Germinal center (tissue), 1 donor: ENCODE measurements at regions not wholly inside any gene's neighbourhood (a gene's known extent, or its start where the extent isn't known, plus 50 kb on each side); places are given as distances from the start of the nearest gene placed in this dataset.
"Not testable (repeated sequence)": the region's sequence is repeated elsewhere in the genome, so short reads cannot be mapped to it uniquely, and the experiment has no call there.

Experiments
- DNase-seq: peaks from one replicate; pipeline ENCODE4 v3.0.0; 2012; ENCODE audit warnings: mixed read lengths, low spot score

DNA sequence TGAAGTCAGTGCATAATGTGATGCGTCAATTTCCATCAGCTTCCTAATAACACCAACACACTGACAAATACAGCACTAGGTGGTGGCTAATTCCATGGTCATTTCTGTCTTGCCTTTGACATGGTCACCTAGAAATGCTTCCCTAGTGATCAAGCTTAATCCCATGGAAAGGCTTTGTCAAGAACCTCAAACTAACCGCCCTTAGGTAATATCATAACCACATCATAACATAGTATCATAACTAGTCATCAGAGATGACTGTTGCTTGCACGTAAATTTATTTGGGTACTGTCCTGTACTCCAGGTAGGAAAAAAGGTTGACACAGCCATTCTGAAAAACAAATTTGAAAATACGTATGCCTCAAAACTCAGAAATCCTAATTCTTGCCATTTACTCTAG, 471.8 kb downstream of the IRS1 start:
- DNase-seq, result no peak

DNA sequence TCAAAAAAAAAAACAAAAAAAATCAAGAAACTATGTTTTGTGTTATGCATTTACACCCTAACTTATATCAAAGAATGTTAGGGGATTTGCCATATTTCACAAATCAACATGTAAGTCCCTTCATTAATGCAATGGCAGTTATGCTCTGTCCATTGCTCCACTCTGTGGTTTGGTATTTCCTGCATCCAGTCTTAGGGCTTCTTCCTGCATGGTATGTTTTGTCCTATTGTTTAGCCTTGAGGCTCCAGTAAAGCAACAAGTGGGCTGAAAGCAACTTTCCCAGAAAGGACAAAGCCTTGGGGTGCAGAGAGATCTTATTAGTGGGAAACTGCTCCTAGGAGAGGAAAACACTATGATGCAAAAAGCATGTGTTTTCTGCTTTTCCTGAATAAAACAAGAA, 474.1 kb downstream of the IRS1 start:
- DNase-seq, result no peak

DNA sequence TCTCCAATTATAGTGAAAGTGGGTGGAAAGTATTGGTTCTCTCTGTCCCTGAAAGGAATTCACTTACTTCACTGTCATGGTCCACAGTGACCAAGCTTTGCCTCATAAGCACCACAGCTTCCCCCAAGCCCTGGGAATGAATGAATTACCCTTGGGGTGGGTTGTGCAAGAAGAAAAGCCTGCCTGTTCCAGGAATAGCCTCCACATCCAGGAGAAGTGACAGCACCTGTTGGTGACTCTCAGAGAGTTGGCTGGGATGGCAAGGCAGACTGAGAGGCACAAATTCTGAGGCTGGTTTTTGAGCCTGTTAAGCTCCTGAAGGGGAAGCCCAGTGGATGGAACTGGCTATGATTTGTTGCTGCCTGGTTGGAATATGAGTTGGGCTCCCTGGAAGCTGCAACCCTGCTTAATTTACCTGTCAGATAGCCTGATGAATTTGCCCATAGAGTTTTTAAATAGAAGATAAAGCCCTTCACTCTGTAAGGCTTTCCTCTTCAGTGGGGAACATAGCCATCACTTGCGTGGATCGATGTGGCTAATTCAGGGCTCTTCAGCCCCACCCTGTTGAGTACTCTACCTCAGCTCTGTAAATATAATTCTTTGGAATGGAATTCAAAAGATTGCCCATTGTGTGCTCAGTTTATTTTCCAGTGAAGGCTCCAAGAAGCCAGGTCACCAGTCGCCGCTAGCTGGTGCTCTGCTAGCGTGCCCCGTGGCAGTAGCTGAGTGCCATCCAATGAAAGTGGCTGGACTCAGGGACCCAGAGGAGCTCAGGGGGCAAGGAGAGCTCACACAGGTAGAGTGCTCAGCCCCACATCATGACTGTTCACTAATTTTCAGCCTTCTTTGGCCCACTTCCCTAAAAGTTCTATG, 479.3 kb downstream of the IRS1 start:
- no peak for DNase-seq

DNA sequence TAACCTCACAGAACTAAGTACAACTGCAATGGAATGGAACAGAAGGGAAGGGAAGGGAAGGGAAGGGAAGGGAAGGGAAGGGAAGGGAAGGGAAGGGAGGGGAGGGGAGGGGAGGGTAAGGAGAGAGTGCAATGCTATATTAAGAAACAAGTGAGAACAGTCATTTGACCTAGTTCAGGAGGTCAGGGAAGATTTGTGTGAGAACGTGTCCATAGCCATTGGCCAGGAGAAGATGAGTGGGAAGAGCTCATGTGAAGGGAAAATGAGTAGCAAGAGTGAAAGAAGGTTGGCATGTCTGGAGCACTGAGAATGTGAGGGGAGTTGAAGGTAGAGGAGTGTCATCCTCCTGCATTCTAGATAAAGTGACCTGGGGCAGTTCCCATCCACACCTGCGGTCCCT, 481.6 kb downstream of the IRS1 start:
- DNase-seq, result no peak

DNA sequence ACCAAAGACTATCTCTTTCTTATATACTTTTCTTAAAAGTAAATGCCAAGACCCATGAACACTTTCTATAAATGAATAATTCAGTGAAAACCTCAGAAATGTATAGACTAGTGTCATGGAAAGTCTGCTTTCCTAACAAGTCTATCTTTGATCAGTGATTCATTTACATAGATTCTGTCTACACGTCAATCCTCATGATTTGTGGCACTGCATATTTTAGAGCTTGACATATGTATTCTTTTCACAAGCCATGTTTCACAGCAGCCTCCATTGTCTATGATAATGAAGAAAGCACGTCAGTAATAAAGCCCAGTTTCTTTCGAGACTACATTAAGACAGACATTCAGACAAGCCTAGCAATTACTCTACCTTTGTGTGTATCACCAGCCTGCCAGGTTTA, 486.6 kb downstream of the IRS1 start:
- DNase-seq, result no peak

DNA sequence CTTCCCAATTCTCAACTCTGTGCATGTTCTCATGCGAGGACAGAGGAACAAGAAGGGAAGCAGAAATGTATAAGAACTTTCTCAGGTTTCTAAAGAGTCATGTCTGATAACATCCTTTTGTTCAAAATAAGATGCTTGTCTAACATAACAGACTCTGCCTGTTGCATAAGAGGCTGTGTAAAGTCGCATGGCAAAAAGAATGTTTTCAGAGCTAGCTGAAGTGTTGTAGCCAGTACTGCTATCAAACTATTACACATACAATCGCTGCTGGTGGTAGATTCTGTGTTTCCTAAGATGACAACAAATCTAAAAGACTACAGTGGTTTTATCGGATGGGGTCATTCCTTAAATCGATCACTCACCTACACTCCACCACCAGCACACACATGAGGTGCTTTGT, 487.5 kb downstream of the IRS1 start:
- DNase-seq, result no peak

DNA sequence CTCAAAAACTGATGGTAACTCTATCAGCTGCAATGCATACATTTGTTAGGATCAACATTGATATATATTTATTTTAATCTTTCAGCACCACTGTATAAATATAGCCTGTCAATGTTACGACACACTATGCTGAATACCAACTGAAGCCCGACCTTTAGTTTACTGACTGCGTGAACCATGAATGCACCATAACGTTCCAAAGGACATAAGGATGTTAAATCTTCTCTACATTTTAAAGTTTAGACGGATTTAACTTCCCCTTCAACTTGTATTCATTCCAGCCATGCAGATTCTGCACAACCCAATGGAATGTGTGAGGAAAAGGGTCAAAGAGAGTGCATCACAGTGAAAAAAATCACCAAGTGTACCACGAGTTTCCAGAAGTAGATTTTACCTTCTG, 489.5 kb downstream of the IRS1 start:
- DNase-seq, result no peak

DNA sequence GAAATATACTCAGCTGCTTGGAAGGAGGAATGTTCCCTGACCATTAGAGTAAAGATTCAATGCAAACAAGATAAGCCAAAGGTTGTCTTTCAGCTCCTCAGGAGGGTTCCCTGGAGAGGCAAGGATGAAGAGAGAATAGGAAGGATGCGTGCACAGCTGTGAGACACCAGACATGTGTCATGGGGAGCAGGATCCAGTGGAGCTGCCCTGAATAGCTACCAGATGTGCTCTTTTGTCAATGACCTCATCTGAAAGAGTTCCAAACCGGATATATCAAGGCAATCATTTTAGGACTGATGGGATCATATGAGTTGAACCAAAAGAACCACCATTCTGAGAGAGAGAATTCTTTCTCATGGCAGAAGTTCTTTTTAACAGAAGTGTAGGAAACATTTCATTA, 490.6 kb downstream of the IRS1 start:
- no peak for DNase-seq

DNA sequence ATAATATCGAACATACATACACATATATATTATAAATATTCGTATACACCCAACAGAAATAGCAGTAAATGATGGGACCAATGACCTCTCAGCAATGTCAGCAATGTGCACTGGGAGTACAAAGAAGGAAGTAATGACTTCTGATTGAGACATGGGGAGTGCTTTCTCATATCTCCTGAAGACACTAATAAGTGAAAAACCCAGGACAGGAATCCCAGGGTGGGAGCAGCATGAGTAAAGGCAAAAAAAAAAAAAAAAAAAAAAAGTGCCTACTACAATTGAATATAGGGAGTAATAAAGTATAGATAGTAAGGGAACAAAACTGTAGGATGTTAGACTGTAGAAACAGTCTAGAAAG, 491.3 kb downstream of the IRS1 start:
- no peak for DNase-seq

DNA sequence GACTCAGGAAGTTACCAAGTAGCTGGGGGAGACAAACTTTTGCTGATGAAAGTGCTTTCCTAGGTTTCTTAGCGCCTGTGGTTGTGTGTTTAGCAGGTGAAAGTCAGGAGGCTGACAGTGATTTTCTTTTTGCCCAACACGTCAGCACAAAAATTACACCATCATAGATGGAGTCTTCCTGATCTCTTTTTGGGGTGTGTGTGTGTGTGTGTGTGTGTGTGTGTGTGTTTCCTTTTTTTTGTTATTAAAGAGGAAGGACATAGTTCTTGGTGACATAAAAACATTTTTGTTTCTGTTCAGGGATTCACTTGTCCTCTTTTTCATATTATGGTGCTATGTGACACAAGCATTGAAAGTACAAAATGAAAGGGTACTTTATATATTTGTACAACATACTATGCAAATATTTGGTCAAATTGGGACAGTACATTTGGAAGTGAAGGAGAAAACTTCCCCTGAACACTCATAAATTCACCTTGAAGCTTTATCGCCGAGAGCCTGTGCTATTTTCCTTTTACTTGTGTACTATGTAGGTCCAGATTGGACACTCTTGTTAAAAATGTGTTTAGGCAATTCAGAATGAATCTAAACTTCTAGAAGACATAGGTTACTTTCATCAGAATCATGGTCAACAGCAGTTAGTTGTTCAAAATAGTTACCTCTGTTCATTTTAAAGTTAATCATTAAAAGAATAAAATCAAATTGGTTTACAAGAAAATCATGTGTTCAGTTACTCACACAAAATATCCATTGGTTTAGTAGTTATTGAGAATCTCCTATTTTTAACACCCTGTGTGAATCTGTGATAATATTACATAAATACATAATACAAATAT, 491.9 kb downstream of the IRS1 start:
- no peak for DNase-seq

DNA sequence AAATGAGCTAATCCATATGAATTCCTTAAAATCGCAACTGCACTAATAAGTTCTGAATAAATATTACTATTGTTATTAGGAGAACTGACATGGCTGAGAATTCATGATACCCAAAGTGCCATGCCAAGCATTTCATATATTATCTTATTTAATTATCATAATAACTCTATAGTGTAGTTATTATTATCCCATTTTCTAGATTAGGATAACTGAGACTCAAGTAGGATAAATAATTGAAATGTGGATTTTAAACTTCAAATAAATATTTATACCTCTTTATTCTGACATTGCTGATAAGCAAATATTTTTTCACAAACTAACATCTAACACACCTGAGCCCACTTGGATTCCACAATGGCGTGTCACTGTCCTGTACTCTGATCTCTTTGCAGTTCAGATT, 492.7 kb downstream of the IRS1 start:
- no peak for DNase-seq

DNA sequence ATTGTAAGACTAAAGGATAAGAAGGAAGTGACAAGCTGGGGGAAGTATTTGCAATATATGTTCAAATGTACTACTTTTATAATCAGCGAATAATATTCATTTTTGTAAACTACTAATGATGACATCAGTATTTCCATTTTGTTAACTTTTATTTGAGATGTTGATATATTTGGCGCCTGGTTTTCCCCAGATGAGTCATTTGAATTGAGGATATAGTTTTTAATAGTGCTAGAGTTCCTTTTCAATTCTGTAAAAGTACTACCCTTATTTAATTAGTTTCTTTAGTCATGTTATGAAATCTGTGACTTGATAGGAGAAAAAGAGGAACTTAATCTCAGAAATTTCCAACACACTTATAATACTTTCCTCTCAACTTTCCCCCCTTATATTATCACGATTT, 495.3 kb downstream of the IRS1 start:
- DNase-seq, result no peak

DNA sequence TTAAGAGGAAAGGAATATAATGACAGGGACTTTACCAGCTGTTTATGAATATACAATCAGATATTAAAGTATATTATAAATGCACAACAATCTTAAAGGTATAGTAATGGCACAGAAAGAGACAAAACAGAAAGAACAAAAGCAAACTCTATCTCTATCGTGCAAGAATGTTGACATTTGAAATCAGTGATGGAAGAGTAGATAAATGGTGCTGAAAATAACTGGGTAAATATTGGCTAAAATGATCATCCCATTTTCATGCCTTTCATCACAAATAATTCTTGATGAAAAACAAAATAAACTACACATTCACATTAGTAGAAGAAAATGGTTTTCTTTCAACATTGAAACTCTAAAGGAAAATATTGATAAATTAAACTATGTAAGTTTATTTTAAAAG, 495.9 kb downstream of the IRS1 start:
- DNase-seq, result no peak

DNA sequence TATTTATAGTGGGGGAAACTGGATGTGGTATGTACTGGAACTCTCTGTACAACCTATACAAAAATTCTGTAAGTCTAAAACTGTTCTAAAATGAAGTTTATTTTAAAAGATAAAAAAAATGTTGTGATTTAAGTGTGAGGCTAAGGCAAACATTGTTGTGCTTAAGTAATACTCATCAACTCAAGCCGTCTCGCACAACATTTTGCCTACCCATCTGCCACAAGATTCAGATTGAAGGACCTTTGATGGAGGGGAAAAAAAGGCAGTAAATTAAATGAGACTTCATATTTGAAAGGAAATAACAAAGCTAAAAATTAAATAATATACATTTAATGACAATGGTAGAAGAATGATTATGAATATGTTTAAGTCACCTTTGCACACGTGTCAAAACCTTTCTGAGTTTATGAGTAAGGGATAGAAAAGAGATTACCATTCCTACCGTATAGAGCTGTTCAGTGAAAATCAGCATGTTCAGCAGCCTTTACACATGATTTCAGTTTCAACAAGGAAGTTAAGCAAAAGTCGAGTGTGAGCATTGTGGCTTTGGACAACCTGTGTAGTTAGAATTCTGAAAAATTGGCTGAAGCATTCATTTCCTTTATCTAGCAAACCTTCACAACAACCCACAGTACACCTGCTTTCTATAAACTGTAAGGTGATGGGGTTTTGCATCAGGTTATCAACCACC, 499.3 kb downstream of the IRS1 start:
- no peak for DNase-seq

DNA sequence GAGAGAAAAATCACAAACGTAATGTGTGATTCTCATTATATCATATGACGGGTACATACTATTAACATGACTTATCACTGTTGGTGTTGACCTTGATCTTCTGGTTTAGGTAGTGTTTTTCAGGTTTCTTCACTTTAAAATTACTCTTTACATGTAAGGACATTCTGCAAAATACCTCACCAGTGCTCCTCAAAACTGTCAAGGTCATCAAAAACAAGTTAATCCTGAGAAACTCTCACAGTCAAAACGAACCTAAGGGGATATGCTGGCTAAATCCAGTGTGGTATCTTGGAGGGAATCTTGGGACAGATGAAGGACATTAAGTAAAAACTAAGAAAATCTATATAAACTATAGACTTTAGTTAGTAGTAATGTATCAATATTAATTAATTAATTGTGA, 499.8 kb downstream of the IRS1 start:
- no peak for DNase-seq

DNA sequence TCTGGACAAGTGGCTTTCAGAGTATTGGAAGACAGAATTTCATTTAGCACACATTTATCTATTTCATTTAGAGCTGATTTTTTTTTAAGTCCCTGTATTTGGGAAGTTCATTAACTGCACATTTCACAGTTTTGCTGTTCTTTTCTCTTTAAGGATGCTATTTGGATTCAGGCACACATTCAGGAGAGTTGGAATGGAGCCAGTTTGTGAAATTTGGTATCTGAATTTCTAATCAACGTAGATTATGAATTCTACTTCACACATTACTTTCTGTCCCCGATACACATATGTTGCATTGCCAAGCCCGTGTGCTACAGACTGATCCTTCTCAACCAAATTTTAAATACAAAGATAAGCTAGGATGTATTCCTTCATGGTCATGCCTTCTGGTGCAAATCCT, 503.9 kb downstream of the IRS1 start:
- DNase-seq, result no peak

DNA sequence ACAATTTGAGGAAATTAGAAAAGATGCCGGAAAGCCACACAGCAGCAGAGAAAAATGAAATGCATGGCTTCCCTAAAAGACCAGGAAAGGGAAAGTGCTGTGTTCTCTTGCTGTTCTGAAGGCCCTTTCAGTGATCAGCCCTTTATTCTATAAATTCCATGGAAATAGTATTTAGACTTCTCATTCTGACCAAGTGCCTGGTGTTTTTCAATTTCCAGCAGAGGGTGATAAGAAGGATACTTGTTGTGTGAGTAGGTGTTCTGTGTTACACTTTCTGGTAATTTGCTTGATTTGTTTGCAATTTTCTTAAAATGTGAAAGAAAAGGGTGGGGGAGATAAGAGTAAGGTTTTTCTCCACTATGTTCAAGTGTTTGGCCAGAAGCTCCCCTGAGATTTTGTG, 504.5 kb downstream of the IRS1 start:
- DNase-seq, result no peak

DNA sequence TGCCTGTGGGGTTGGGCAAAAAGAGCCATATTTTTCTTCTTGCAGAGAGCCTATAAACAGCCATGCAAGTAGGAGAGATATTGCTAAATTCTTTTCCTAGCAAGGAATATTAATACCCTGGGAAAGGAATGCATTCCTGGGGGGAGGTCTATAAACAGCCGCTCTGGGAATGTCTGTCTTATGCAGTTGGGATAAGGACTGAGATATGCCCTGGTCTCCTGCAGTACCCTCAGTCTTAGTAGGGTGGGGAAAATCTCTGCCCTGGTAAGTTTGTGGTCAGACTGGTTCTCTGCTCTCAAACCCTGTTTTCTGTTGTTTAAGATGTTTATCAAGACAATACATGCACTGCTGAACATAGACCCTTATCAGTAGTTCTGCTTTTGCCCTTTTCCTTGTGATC, 508.3 kb downstream of the IRS1 start:
- DNase-seq, result not testable (repeated sequence)

DNA sequence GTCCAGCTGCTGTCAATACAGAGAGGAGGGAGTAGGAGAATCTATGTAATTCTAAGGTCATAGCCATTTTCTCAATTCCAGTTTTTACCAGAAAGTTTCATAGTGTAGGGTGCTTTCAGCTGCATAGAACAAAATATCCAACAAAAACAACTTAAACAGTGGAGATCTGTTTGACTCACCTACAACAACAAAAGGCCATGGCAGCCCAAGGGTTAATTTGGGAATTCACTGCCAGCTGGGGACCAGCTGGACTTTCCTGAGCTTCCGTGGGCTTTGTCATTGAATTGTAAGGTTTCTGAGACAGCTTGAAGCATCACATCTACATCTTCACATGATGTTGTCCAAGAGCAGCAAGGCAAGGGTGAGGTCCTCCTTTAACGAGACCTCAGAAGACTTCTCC, 512.7 kb downstream of the IRS1 start:
- DNase-seq, result no peak

DNA sequence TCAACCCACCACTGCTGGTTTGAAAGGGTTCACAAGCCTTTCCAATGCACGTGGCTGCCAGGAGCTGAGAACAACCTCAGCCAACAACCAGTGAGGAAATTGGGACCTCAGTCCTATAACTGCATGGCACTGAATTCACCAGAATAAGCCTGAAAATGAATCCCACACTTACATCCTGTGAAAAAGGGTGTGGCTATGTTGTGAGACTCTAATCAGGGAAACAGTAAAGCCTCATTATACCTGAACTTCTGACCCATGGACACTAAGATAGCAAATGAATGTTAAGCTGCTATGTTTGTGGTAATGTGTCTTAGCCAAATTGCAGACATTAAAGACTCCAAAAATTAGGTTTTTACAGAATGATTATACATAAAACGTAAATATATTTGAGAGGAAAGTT, 515.8 kb downstream of the IRS1 start:
- no peak for DNase-seq

DNA sequence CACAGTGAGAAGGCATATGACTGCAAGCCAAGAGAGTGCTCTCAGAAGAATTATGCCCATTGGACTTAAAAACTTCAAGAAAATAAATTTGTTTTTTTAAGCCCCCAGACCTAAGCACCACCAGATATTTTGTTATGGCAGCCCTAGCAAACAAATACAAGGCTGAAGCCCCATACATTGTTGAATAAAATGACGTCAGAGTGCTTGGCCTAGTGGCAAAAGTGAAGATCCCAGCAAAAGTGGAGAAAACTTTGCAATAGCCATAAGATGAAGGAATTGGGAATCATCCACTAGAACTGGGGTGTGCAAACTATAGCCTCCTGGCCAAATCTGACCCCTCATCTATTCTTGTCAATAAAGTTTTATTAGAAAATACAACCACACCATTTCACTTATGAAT, 517.5 kb downstream of the IRS1 start:
- DNase-seq, result no peak

DNA sequence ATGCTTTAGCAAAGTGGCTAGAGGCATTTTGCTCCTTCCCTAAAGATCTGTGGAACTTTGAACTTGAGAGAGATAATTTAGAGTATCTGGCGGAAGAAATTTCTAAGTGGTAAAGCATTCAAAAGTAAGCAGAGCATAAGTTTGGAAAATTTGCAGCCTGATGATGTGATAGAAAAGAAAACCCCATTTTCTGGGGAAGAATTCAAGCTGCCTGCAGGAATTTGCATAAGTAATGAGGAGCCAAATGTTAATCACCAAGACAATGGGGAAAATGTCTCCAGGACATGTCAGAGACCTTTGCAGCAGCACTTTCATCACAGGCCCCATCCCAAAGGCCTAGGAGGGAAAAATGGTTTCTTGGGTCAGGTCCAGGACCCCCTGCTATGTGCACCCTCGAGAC, 519.5 kb downstream of the IRS1 start:
- not testable (repeated sequence) for DNase-seq

DNA sequence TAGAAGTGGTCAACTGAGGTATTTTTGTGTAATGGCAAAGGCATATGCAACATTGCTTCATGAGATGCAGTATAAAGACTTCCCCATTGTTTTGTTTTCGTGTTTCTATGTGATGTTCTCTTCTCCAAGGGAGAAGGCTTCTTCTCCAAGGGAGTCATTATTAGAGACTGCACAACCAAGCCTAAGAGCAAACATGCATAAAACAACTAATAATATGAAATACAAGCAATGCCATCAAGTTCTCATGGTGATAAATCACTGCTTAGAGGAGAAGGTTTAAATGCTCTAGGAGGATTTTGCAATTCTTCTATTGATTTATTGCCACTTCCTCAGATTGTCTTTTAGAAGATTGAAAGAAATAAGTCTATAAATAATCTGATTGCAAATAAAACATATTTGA, 524.4 kb downstream of the IRS1 start:
- no peak for DNase-seq
